ENCODE measurements at regions not wholly inside any gene's neighbourhood (a gene's known extent, or its start where the extent isn't known, plus 50 kb on each side); places are given as distances from the start of the nearest gene placed in this dataset.

GRCh38 chr6:134739299-134740026 lies 210.4 kb downstream of the ALDH8A1 start:
- DNase-seq = no peak

DNA sequence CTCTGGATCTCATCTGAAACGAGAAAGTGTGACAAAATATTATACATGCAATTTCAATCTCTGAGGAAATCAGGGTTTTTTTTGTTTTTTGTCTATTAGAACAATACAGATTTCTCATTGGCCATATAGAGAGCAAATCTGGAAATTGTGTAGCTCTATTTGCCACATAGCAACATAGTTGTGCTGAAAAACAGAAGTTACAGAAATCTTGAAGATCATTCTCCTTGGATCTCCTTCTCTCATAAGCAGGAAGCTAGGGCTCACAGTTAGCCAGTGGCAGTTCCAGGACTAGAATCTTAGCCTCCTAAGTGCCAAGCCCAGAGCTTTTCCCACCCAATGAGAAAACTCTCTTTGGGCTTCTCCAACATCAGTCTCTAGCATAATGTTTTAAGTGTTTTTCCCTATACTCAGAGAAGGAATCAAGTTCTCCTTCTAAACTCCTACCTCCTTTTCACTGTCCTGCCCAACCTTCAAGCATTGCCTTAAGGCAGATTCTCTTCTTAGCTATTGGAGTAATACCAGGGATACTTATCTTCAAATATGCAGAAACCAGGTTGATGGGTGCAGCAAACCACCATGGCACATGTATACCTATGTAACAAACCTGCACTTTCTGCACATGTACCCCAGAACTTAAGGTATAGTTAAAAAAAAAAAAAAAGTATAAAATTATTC lies 211.6 kb downstream of the ALDH8A1 start:
- no peak for DNase-seq

- DNase-seq = no peak
Measured at GRCh38 chr6:134735461-134735860, 214.4 kb downstream of the ALDH8A1 start.

GRCh38 chr6:134734312-134734869 lies 215.5 kb downstream of the ALDH8A1 start:
- DNase-seq = no peak

GRCh38 chr6:134733801-134734200 lies 216.1 kb downstream of the ALDH8A1 start:
- no peak for DNase-seq

DNA sequence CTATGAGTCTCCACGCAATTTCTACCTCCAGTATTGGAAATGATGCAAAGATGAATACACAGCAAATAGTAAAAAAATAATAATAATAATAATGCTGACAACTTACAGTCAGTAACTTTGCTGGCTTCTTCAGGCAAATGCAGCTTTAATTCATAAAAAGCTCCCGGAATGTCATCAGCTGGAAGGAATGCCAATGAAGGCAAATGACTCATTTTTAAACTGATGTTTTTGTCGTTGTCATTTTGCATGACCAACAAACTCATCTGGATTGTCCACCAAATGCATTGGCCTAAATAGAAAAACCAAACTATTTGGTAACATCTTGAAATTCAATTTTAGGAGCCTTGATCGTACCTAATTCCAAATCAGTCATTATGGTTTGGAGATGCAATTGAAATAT lies 217.1 kb downstream of the ALDH8A1 start:
- DNase-seq = no peak

DNA sequence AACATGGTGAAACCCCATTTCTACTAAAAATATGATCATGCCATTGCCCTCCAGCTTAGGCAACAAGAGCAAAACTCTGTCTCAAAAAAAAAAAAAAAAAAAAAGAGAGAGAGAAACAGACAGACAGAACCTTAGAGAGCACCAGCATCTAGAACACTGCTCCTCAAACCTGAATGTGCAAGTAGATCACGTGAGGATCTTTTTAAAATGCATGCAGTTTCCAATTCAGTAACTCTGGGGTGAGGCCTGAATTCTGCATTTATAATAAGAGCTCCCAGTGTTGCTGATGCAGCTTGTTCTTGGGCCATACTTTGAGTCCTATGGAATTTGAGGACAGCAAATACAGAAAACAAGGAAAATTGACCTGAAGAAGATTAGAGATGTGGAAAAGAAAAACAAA lies 218.3 kb downstream of the ALDH8A1 start:
- DNase-seq = no peak

GRCh38 chr6:134730013-134730412 lies 219.9 kb downstream of the ALDH8A1 start:
- peak in 1 of 14 donors; percentile 29 for DNase-seq

- DNase-seq = peak in 1 of 14 donors; percentile 29
Measured at GRCh38 chr6:134729561-134729960, 220.3 kb downstream of the ALDH8A1 start.

DNA sequence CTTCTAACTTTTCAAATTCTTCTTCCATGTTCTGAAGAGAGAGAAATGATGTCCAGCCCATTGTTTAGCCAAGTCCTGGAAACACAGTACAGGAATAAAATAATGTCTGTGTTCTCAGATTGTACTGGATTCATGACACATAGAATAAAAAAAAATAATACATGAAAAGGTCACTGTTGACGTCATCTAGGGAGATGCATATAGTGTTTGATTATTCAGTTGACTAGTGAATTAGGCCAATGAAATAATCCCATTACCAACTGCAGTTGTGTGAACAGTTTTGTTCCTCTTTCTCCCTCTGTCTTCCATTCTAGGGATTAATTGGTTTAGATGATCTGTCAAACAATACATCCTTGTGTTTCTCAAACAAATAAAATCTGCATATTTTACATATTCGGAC lies 222.8 kb downstream of the ALDH8A1 start:
- no peak for DNase-seq

DNA sequence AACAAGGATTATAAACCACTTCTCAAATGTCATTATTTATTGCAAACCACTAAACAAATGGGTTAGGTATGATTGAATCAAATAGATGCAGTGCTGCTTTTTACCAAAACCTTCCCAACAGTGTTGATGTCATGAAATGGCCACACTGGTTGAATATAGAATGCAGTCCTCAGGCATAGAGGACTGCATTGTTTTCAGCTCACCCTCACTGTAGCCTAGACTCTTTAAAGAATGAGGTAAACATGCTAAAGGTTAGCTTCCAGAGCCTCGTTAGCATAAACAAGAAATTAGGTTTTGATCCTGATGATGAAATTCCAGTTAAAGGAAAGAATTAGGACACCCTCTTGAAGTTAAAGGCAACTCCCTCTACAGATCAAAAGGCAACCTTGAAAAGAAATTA lies 224.3 kb downstream of the ALDH8A1 start:
- no peak for DNase-seq

DNA sequence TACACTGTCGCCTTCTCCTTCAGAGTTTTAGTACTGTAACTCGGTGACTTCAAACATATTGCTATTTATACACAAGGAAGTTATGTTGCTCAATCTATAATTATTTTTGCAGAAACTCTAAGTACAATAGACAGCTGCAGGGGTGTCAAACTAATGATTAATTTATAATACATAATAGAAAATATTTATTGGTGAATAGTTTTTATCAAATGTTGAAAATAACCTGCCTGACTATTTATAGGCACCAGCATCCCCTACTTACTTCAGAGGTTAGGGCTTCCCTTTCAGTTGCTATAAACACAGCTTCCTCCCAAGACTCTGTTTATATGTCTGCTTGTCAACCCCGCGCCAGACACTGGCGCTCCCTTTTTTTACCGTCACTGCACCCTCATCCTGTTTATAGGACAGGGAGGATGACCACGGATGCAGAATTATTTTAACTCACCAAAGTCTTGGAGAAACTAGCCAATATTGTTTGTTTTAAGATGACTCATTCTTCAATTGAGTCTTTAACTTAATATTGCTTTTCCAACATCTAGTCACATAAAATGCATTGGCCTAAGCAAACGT lies 225.0 kb downstream of the ALDH8A1 start:
- peak in 1 of 14 donors; percentile 23 for DNase-seq

DNA sequence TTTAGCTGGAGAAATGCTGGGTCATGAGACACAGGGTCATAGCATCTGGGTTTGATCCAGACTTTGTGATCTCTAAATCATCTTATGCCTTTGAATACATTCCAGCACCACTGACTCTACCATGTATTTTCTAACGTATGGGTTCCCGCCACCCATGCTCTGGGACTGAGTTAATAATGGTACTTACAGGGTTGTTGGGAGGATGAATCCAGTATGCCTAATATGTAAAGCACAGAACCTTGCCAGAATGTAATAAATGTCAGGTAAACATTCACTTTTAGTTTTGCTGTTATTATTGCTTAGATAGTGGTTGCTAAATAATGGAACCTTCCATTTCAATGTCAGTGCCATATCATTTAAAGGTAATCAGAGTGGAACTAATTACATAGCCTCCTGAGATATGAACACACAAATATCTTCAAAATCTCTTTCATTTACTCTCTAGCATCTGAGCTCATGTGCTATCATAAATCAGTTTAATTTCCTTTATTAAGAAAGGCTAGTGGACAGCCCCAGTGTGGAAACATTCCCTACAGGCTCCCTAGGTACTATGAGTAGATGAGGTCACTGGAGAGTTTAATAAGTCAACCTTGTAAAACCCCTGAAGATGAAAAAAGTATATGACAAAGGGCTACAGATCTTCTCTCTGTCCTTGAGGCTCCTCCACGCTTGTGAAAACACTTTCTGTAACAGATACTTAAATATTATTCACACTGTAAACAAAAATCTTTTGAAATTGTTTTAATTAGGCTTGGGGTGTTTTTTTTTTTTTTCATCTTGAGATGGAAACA lies 226.6 kb downstream of the ALDH8A1 start:
- DNase-seq = no peak

- DNase-seq = no peak
Measured at GRCh38 chr6:134722200-134722870, 227.6 kb downstream of the ALDH8A1 start.

GRCh38 chr6:134721060-134721405 lies 228.9 kb downstream of the ALDH8A1 start:
- no peak for DNase-seq

- DNase-seq = peak in 1 of 14 donors; percentile 66
Measured at GRCh38 chr6:134720353-134721059, 229.4 kb downstream of the ALDH8A1 start.

DNA sequence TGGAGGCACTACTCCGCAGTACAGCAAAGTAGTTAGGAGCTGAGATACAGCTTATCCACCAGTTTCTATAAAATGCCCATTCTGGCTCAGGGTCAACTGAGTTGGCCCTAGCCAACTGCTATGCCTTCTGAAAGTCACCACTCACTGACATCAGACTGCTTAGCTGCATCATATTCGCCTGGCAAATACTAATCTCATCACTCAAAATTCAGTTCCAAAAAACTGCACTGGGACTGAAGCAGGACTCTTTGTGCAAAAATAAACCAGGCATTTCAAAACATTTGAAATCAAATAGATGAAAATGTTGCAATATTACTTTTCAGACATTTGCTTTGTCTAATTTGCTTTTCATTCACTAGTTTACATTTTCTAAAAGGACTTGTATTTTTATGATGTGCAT lies 230.0 kb downstream of the ALDH8A1 start:
- DNase-seq = peak in 1 of 14 donors; percentile 17

- DNase-seq = no peak
Measured at GRCh38 chr6:134719286-134719685, 230.6 kb downstream of the ALDH8A1 start.

GRCh38 chr6:134714679-134715078 lies 235.2 kb downstream of the ALDH8A1 start:
- no peak for DNase-seq

DNA sequence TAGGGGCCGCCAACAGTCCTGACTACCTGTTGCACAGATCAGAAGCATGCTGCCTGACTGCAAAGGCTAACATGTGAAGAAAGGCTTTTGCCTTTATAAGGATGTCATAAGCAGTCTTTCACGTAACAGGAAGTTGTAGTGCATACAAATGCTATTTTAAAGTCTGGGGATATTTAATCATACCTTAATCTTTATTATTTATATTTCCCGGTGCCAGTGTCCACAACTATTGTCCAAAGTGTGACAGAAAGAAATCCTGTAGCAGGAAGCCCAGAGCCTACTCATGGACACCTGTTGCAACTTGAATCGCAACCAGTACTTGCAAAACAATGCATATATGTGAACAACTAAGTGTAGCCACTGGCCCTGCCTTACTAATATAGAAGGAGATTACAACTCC lies 235.8 kb downstream of the ALDH8A1 start:
- DNase-seq = no peak

GRCh38 chr6:134712311-134712710 lies 237.6 kb downstream of the ALDH8A1 start:
- DNase-seq = no peak

GRCh38 chr6:134708079-134708478 lies 241.8 kb downstream of the ALDH8A1 start:
- no peak for DNase-seq
